Stomach smooth muscle (tissue), 2 donors: ENCODE measurements at regions not wholly inside any gene's neighbourhood (a gene's known extent, or its start where the extent isn't known, plus 50 kb on each side); places are given as distances from the start of the nearest gene placed in this dataset.

Experiments used
- H3K27ac ChIP-seq: one replicate; pipeline ENCODE4 v1.7.0; 2013; ENCODE audit warnings: mild to moderate bottlenecking, low read length, inconsistent platforms
- H3K27me3 ChIP-seq, 2 donors: one replicate each; pipeline ENCODE4 v1.7.0; 2013; ENCODE audit warnings: low read length in 2 of 2; ENCODE audit not compliant: insufficient read depth in 2 of 2, control insufficient read depth in 1 of 2
- H3K36me3 ChIP-seq, 2 donors: one replicate each; pipeline ENCODE4 v1.7.0; 2013; ENCODE audit warnings: low read length in 2 of 2; ENCODE audit not compliant: control insufficient read depth in 2 of 2, insufficient read depth in 2 of 2
- H3K4me1 ChIP-seq: one replicate; pipeline ENCODE4 v1.7.0; 2013; ENCODE audit warnings: low read length; ENCODE audit not compliant: control insufficient read depth, insufficient read depth
- H3K4me3 ChIP-seq, 2 donors: one replicate each; pipeline ENCODE4 v1.7.0; 2013; ENCODE audit warnings: low read length in 2 of 2
- H3K9ac ChIP-seq, 2 donors: one replicate each; pipeline ENCODE4 v1.7.0; 2013; ENCODE audit warnings: low read length in 2 of 2, mild to moderate bottlenecking in 1 of 2
- H3K9me3 ChIP-seq, 2 donors: one replicate each; pipeline ENCODE4 v1.7.0; 2013; ENCODE audit warnings: low read length in 2 of 2; ENCODE audit not compliant: control insufficient read depth in 2 of 2
- donor health status: healthy.
- donor health status: Pancreatic carcinoma.

DNA sequence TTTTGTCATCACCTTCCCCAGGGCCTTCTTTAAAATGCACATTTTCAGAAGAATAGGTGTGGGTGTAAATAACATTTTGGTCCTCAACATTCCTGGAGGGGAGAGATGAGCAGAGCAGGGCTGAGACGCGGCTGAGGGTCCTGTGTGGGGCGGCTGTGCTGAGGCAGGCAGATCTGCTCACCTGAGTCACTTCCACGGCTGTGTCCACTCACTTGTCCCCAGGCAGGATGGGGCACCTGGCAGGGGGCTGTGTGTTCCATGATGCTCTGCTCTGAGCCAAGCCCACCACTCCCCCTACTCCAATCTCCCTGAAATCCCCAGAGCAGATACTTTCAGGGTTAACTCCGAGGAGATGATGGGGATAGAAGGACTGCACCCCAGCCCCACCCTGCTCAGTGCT, 93.8 kb downstream of the GLRX3 start:
- Histone ChIP-seq H3K27ac (no peak overlapping the region), H3K4me1 (no peaks in the 10 kb centered on the region), H3K9me3 (peaks cover 9 to 12% of the 10 kb centered on the region in 2 donors), H3K9ac (no peak overlapping the region), H3K27me3 (no peaks in the 10 kb centered on the region), H3K4me3 (no peak overlapping the region), H3K36me3 (no peaks in the 10 kb centered on the region)

DNA sequence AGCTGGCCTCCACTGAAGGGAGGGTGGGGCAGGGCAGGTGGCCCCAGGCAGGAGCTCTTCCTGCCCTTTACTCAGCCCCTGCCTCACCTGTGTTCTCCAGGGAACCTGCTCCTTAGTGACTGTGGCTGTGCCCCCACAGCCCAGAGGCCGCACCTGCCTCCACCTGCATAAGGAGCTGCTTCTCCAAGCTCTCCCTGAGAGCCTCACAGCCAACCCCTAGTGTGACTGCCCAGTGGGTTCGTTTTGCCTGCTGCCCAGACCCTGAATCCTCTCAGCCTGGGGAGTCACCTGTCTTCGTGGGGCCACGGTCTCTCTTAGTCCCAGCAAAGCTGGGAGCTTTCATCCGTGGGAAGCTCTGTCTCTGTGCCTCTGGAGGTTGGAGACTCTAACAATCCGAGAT, 94.4 kb downstream of the GLRX3 start:
- no peak overlapping the region for H3K27ac ChIP-seq
- no peaks in the 10 kb centered on the region for H3K27me3 ChIP-seq
- H3K9ac ChIP-seq: no peak overlapping the region
- no peak overlapping the region for H3K4me3 ChIP-seq
- peaks cover 9 to 12% of the 10 kb centered on the region in 2 donors for H3K9me3 ChIP-seq
- H3K36me3 ChIP-seq: no peaks in the 10 kb centered on the region
- H3K4me1 ChIP-seq: no peaks in the 10 kb centered on the region

DNA sequence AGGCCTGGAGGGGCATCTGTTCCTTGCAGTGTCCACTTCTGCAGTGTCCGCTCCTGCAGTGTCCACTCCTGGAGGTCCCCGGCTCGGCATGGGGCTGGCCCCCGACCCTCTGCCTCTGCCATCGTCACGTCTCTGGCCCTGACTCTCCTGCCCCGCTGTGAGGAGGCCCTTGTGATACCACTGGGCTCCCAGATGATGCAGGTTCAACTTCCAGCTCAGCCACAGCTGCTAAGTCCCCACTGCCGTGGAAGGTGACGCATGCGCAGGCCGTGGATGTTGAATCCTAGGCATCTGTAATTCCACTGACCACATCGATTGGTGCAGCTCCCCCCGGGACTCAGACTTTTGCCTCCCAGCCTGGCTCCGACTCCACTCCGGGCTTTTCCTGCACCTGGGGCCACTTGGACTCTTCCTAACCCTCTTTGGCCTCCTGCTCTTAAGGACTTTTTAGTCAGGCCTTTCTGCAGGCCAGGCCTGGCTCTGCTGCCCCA, 95.1 kb downstream of the GLRX3 start:
- no peak overlapping the region for H3K27ac ChIP-seq
- no peaks in the 10 kb centered on the region for H3K27me3 ChIP-seq
- peaks cover 9 to 12% of the 10 kb centered on the region in 2 donors for H3K9me3 ChIP-seq
- no peaks in the 10 kb centered on the region for H3K4me1 ChIP-seq
- H3K4me3 ChIP-seq: no peak overlapping the region
- H3K36me3 ChIP-seq: no peaks in the 10 kb centered on the region
- no peak overlapping the region for H3K9ac ChIP-seq

DNA sequence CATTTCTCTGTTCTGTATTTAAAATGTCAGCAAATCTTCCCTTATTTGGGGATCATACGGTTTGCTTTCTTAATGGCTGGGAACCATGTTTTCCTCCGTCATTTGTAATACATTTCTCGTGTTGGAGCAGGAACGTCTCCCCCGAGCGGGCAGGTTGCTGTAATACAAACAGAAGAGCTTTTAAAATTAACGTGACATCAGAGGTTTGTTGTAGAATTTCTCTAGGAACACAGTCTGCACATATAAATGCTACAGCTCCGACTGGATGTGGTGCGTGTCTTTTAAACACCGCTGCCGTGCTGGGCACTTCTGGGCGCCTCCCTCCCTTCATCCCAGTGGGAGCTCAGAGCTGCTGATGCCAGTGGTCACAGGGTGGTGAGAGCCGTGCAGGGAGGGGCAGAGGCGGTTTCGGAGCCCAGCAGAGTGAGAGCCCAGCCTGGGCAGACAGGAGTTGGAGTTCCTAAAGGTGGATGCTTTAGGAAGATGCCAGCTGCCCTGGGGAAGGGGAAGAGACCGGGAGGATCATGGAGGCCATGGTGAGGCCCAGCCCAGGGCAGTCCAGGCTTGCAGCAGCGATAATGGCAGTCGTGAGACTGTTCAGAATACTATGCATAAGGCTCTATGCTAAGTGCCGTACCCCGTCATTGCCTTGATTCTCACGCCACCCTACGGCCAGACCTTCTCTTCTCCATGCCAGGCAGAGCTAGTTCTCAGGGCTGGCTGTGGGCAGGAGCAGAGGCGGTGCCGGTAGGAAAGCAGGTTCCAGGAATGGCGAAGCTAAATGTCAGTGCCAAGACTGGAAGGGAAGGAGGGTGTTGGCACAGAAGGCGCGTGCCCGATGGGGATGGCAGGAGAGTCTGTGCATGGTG, 96.2 kb downstream of the GLRX3 start:
- Histone ChIP-seq H3K9ac (no peak overlapping the region), H3K27me3 (no peaks in the 10 kb centered on the region), H3K4me1 (no peaks in the 10 kb centered on the region), H3K9me3 (peaks cover 6 to 8% of the 10 kb centered on the region in 2 donors), H3K27ac (no peak overlapping the region), H3K4me3 (no peak overlapping the region), H3K36me3 (no peaks in the 10 kb centered on the region)

DNA sequence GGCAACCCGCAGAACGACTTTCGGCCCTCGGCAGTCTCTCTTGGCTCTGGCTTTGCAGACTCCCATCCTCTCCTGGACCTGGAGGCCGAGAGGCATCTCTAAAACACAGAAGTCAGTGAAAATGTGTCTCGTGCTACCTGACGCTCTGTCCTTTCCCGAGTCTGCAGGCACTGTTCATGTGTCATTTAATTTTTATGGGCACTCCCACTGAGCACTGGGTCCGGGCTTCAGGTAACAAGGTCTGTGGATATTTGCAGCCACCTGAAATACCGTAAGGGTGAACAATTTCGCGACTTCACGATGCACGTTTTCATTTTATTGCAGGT, 96.8 kb downstream of the GLRX3 start:
- Histone ChIP-seq H3K4me3 (no peak overlapping the region), H3K27me3 (no peaks in the 10 kb centered on the region), H3K9ac (no peak overlapping the region), H3K27ac (no peak overlapping the region), H3K9me3 (peaks cover 2 to 4% of the 10 kb centered on the region in 2 donors), H3K4me1 (no peaks in the 10 kb centered on the region), H3K36me3 (no peaks in the 10 kb centered on the region)

DNA sequence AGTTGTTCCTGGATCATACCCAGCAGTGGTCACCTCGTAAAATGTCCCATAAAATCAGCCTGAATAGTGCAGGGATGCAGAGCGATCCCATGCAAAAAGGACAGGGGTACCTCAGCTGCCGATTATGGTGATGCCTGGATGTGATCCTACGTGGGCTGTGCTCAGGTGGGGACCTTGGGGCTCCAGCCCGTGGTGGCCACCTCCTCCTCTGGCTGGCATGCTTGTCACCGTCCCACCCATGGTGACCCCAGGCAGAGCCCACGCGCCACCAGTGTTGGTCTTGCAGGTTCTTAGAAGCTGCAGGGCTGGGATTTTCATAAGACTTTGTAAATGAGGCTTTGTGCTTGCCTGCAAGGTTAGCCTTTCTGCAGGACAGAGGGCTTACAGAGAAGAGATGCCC, 97.2 kb downstream of the GLRX3 start:
- no peak overlapping the region for H3K4me3 ChIP-seq
- H3K27ac ChIP-seq: no peak overlapping the region
- H3K36me3 ChIP-seq: no peaks in the 10 kb centered on the region
- H3K4me1 ChIP-seq: no peaks in the 10 kb centered on the region
- no peak overlapping the region for H3K9ac ChIP-seq
- peaks cover 2 to 4% of the 10 kb centered on the region in 2 donors for H3K9me3 ChIP-seq
- no peaks in the 10 kb centered on the region for H3K27me3 ChIP-seq

DNA sequence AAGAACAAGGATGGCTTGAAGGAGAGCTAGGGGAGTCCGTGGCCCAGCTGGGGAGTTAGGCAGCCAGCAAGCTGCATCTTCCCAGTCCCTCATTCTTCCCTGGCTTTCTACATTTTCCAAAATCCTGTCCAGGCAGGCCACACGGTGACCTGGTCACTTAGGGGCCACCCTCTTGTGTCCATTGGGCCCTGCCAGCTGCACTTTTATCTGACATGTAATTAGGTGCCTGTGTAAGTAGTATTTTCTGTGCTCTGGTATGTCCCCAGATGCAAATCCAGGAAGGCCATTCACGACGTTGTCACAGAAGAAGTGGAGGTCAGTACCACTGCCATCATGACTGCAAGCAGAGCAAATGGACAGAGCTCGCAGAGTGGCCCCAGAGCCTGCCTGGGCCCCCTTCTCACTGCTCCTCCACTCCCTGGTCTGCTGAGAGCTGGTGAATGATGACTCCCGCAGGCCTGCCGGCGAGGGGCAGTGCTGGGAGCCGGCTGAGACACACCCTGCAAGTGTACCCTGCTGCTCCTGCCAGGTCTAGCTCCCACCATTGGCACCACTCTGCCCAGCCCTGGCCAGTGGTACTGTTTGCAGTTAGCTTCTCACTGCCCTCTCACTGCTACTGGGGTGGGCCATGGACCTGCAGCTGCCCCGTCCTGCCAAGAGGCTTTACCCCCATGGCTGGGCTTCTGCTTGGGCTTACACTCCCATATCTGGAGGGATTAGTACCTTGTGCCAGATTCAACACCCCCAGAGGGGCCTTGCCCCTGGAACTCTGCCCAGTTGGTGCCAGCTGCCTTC, 98.2 kb downstream of the GLRX3 start:
- peaks cover 2 to 4% of the 10 kb centered on the region in 2 donors for H3K9me3 ChIP-seq
- no peaks in the 10 kb centered on the region for H3K36me3 ChIP-seq
- no peaks in the 10 kb centered on the region for H3K4me1 ChIP-seq
- no peak overlapping the region for H3K4me3 ChIP-seq
- H3K9ac ChIP-seq: no peak overlapping the region
- no peak overlapping the region for H3K27ac ChIP-seq
- no peaks in the 10 kb centered on the region for H3K27me3 ChIP-seq

DNA sequence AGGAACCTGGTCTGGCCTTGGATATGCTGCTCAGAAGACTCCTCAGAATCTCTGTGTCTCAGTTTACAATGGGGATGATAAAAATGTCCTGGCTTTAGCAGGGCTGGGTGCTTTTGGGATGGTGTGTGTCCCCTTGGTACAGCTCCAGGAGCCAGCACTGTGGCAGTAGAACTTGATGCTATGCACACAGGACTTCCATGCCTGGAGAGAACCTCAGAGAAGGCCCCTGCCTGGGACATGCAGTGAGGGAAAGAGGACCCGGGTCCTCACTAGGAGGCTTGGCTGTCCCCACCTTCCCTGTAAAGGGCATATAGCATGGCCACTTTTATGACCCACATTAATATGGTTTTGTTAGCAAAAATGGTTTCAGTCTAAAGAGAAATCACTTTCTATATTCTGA, 100.5 kb downstream of the GLRX3 start:
- Histone ChIP-seq H3K4me3 (no peak overlapping the region), H3K9ac (no peak overlapping the region), H3K27ac (no peak overlapping the region), H3K9me3 (peaks cover 2 to 4% of the 10 kb centered on the region in 2 donors), H3K4me1 (no peaks in the 10 kb centered on the region), H3K36me3 (no peaks in the 10 kb centered on the region), H3K27me3 (no peaks in the 10 kb centered on the region)

DNA sequence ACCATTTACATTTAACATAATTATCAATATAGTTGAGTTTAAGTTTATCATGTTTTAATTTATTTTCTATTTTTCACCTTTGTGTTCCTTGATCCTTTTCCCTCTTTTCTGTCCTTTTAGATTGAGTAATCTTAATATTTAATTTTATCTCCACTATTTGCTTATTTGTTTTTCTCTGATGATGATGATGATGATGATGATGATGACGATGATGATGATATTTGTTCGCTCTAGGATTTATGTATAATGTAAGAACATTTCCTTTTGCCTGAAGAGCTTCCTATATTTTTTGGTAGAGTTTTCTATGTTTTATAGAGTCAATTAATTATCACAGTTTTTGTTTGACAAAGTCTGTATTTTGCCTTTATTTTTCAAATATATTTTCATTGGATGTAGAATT, 104.2 kb downstream of the GLRX3 start:
- Histone ChIP-seq H3K9me3 (peaks cover 2 to 10% of the 10 kb centered on the region in 2 donors), H3K36me3 (no peaks in the 10 kb centered on the region), H3K4me3 (no peak overlapping the region), H3K4me1 (no peaks in the 10 kb centered on the region), H3K9ac (no peak overlapping the region), H3K27ac (no peak overlapping the region), H3K27me3 (no peaks in the 10 kb centered on the region)

DNA sequence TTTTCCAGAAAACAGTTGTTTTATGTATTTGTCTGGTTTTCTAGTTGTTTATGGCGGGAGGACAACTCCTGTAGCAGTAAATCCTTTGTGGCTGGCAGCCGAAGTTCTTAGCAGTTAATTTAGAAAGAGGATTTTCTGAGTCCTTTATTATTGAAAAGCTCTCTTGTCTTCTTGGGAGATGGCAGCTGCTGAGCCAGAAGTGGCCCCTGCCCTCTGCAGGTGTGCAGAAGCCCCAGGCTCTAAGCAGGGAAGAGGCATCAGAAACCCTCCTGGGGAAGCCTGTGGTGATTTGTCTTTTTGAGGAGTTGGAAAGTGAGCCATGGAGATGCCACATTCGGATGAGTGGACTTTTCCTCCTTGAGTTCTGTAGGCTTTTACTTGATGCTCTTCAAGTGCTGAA, 106.3 kb downstream of the GLRX3 start:
- Histone ChIP-seq H3K27ac (no peak overlapping the region), H3K9ac (no peak overlapping the region), H3K36me3 (no peaks in the 10 kb centered on the region), H3K4me3 (no peak overlapping the region), H3K9me3 (peaks cover 0 to 10% of the 10 kb centered on the region in 2 donors), H3K4me1 (no peaks in the 10 kb centered on the region), H3K27me3 (no peaks in the 10 kb centered on the region)

DNA sequence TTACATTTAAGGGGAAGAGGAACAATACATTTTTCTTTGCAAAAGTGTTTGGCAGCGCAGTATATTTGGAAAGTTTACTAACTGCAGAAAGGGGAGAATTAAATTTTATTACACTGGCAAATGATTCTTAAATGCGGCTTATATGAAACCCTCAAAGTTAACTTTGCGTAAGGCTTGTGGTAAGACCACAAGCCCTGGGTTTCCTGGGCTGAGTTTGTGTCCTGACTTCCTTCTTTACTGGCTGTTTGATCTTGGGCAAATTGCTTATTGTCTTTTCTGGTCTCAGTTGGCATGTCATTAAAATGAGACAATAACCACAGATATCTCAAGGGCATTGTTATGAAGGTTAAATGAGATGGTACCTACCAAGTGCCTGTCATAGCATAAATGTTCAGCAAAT, 106.8 kb downstream of the GLRX3 start:
- H3K36me3 ChIP-seq: no peaks in the 10 kb centered on the region
- H3K27me3 ChIP-seq: no peaks in the 10 kb centered on the region
- no peak overlapping the region for H3K9ac ChIP-seq
- H3K9me3 ChIP-seq: peaks cover 0 to 10% of the 10 kb centered on the region in 2 donors
- H3K4me3 ChIP-seq: no peak overlapping the region
- no peak overlapping the region for H3K27ac ChIP-seq
- H3K4me1 ChIP-seq: no peaks in the 10 kb centered on the region
